GM23248 (cell line): ENCODE measurements at regions not wholly inside any gene's neighbourhood (a gene's known extent, or its start where the extent isn't known, plus 50 kb on each side); places are given as distances from the start of the nearest gene placed in this dataset.

Source experiments
- DNase-seq: peaks from one replicate; pipeline ENCODE4 v3.0.0-alpha.2; 2015
- H2AFZ ChIP-seq: fragments of 200-600 bp; sonication (generic); 2 replicates; pipeline ENCODE4 v1.6.1; 2016; ENCODE audit warnings: antibody characterized with exemption
- H3F3A ChIP-seq: fragments of 200-600 bp; sonication (generic); 2 replicates; pipeline ENCODE4 v1.6.1; 2016; ENCODE audit warnings: mild to moderate bottlenecking, antibody characterized with exemption, mixed run types; ENCODE audit not compliant: insufficient read depth
- H3K27ac ChIP-seq: fragments of 200-600 bp; sonication (generic); 2 replicates; pipeline ENCODE4 v1.5.1; 2016; ENCODE audit warnings: mild to moderate bottlenecking
- H3K27me3 ChIP-seq: fragments of 200-600 bp; sonication (generic); replicated peaks from 2 replicates; pipeline ENCODE4 v1.6.1; 2016; ENCODE audit warnings: mild to moderate bottlenecking; ENCODE audit not compliant: insufficient read depth
- H3K36me3 ChIP-seq: fragments of 200-600 bp; sonication (generic); 2 replicates; pipeline ENCODE4 v1.6.1; 2016; ENCODE audit warnings: low read depth, mild to moderate bottlenecking
- H3K4me1 ChIP-seq: fragments of 200-600 bp; sonication (generic); 2 replicates; pipeline ENCODE4 v1.6.1; 2016; ENCODE audit warnings: mild to moderate bottlenecking; ENCODE audit not compliant: insufficient read depth
- H3K4me2 ChIP-seq: fragments of 200-600 bp; sonication (generic); one replicate; pipeline ENCODE4 v1.6.1; 2016; ENCODE audit warnings: mild to moderate bottlenecking; ENCODE audit not compliant: unreplicated experiment
- H3K4me3 ChIP-seq: fragments of 200-600 bp; sonication (generic); 2 replicates; pipeline ENCODE4 v1.5.1; 2016; ENCODE audit warnings: mild to moderate bottlenecking
- H3K79me2 ChIP-seq: fragments of 200-600 bp; sonication (generic); 2 replicates; pipeline ENCODE4 v1.6.1; 2016; ENCODE audit warnings: mild to moderate bottlenecking; ENCODE audit not compliant: insufficient read depth
- H3K9ac ChIP-seq: fragments of 200-600 bp; sonication (generic); 2 replicates; pipeline ENCODE4 v1.6.1; 2016; ENCODE audit warnings: mild to moderate bottlenecking
- H3K9me2 ChIP-seq: fragments of 200-600 bp; sonication (generic); 2 replicates; pipeline ENCODE4 v1.6.1; 2016; ENCODE audit warnings: mixed run types, mild to moderate bottlenecking, moderate library complexity; ENCODE audit not compliant: insufficient read depth
- H3K9me3 ChIP-seq: fragments of 200-600 bp; sonication (generic); one replicate; pipeline ENCODE4 v1.6.1; 2017; ENCODE audit warnings: low read depth
- H4K20me1 ChIP-seq: fragments of 200-600 bp; sonication (generic); 2 replicates; pipeline ENCODE4 v1.6.0; 2016; ENCODE audit not compliant: insufficient read depth
- EZH2 ChIP-seq: fragments of 200-600 bp; sonication (generic); IDR thresholded peaks from 2 replicates; pipeline ENCODE4 v1.6.1; 2018; ENCODE audit warnings: antibody characterized with exemption, mild to moderate bottlenecking; ENCODE audit not compliant: insufficient read depth, poor library complexity, severe bottlenecking
- EZH2phosphoT487 ChIP-seq: fragments of 200-600 bp; sonication (generic); IDR thresholded peaks from 2 replicates; pipeline ENCODE4 v1.6.1; 2018; ENCODE audit warnings: antibody characterized with exemption, moderate library complexity, mild to moderate bottlenecking, low read depth; ENCODE audit not compliant: insufficient read depth
- WGBS, 2 experiments: methylation state at CpG; one replicate each; pipeline ENCODE4 v1.1.6; 2015 to 2017; ENCODE audit warnings: low lambda C conversion rate in 2 of 2, low coverage in 1 of 2; ENCODE audit errors: missing lambda C conversion rate in 2 of 2; 5-methylcytosine and 5-hydroxymethylcytosine counted together
- in situ Hi-C: fragments of 300-500 bp; cut with MboI; formaldehyde crosslinking; loops from 2 replicates; pipeline ENCODE4 v1.15.0; 2020

DNA sequence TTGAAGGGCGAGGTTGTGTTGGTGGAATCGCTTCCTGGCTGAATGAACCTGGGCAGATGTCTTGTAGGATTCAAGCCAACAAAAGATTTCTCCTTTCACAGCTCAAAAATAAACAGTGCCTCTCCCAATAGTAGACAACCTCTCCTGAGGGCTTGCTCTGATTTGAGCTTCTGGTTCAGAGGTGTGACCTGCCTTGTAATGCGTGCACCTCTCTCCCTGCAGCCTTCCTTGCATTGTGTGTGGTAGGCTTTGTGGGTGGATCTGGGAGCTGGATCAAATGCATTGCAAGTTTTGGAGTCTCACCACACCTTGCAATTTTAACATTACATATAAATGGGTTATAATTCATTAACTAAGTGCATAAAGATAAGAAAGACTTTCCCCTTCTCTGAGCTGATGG lies 96.9 kb upstream of the PTCH1 start:
- no peak for TF ChIP-seq EZH2phosphoT487
- no peak for TF ChIP-seq EZH2
- WGBS, 2 experiments: 67 to 70% methylated on average over 3 of the region's 3 CpGs
- H3K9me2 ChIP-seq: no peaks in the 10 kb centered on the region
- in situ Hi-C loops: no loop called here
- H3K79me2 ChIP-seq: no peaks in the 10 kb centered on the region
- no peaks in the 10 kb centered on the region for H4K20me1 ChIP-seq
- no peak overlapping the region for H3K9ac ChIP-seq
- no peak overlapping the region for H3K4me2 ChIP-seq
- H2AFZ ChIP-seq: no peak overlapping the region
- no peaks in the 10 kb centered on the region for H3K36me3 ChIP-seq
- H3K27me3 ChIP-seq: no peaks in the 10 kb centered on the region
- no peak for DNase-seq
- H3F3A ChIP-seq: no peaks in the 10 kb centered on the region
- H3K27ac ChIP-seq: no peak overlapping the region
- H3K9me3 ChIP-seq: no peaks in the 10 kb centered on the region
- H3K4me3 ChIP-seq: no peak overlapping the region
- no peaks in the 10 kb centered on the region for H3K4me1 ChIP-seq

DNA sequence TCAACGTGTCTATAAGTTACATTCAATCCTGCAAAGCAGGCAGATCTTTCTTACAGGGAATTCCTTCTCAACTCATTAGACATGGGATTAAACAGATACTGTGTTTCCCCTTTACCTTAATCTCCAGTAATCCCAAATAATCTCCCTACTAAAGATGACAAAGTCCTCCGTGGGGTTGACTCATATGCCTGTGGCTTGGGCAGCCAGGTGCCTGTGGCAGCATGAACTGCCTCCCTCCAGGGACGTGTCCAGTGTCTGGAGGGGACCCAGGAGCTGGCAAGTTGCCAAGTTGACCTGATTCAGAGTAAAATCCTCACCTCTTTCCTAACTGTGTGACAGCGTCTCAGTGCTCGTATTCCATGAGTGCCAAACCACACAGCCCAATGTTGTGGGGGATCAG lies 94.6 kb upstream of the PTCH1 start:
- Histone ChIP-seq H3K79me2 (no peaks in the 10 kb centered on the region), H3K4me1 (no peaks in the 10 kb centered on the region), H3K9ac (no peak overlapping the region), H3K9me3 (no peaks in the 10 kb centered on the region), H3K9me2 (no peaks in the 10 kb centered on the region), H3F3A (no peaks in the 10 kb centered on the region), H3K27me3 (no peaks in the 10 kb centered on the region), H2AFZ (no peak overlapping the region), H3K4me3 (no peak overlapping the region), H3K27ac (no peak overlapping the region), H3K36me3 (no peaks in the 10 kb centered on the region), H4K20me1 (no peaks in the 10 kb centered on the region), H3K4me2 (no peak overlapping the region)
- no peak for DNase-seq
- 20 to 23% methylated on average over 5 of the region's 5 CpGs for WGBS, 2 experiments
- TF ChIP-seq EZH2phosphoT487 (no peak), EZH2 (no peak)
- in situ Hi-C loops: no loop called here

DNA sequence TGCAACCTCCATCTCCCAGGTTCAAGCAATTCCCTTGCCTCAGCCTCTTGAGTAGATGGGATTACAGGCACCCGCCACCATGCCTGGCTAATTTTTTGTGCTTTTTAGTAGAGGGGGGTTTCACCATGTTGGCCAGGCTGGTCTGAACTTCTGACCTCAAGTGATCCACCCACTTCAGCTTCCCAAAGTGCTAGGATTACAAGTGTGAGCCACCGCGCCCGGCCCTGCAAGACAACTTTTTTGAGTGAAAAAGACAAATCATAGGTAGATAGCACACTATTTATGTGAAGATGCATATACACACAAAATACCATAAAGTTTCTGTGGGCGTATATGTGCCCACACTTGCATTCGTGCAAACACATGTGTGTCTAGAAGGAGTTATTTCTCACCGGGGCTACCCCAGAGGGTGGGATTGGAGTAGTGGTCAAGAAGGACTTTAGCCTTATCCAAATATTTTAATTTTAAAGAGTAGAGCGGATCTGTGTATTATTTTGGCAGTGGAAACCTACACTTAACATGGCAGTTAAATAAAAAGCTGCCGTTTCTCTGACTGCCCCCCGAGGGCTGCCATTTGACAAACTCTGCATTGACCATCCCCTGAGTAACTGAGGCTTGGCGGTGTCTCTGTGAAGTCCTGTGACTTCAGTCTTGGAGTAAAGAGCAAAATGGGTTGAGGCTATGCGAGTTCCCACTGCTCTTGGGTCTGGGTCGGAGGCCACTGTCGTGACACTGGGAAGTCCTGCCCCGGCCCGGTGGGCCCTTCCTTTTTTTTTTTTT lies 93.4 kb upstream of the PTCH1 start:
- H3K27ac ChIP-seq: no peak overlapping the region
- no peak for TF ChIP-seq EZH2
- no peak for TF ChIP-seq EZH2phosphoT487

DNA sequence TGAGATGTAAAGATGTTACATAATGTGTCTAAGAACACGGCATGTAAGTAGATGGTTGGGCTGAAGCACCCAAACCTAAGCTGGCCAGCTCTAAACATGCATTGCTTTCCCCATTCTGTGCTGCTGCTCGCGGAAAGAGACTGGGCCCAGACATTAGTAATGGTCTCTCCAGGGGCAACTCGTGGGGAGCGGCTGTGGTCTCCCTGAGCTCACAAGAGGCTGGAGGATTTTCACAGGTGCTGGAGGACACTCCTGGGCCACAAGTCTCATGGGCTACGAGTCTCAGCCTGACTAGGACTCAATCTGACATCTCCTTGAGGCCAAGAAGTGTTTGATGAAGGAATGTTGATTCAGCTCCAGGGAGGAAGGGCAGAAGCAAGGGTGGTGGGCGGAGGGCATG lies 92.7 kb upstream of the PTCH1 start:
- Histone ChIP-seq H3K27ac (no peak overlapping the region), H3K4me1 (no peaks in the 10 kb centered on the region), H3K27me3 (no peaks in the 10 kb centered on the region), H4K20me1 (no peaks in the 10 kb centered on the region), H3K9me2 (no peaks in the 10 kb centered on the region), H3K4me3 (no peak overlapping the region), H3K4me2 (no peak overlapping the region), H3K79me2 (no peaks in the 10 kb centered on the region), H3K9ac (no peak overlapping the region), H2AFZ (no peak overlapping the region), H3F3A (no peaks in the 10 kb centered on the region), H3K36me3 (no peaks in the 10 kb centered on the region), H3K9me3 (no peaks in the 10 kb centered on the region)
- no peak for DNase-seq
- TF ChIP-seq EZH2: no peak
- no peak for TF ChIP-seq EZH2phosphoT487
- 58 to 65% methylated on average over 7 of the region's 7 CpGs for WGBS, 2 experiments
- in situ Hi-C loops: no loop called here

More for the DNA sequence above, 93.4 kb upstream of the PTCH1 start:
- no peak overlapping the region for H2AFZ ChIP-seq
- in situ Hi-C loops: no loop called here
- no peak overlapping the region for H3K9ac ChIP-seq
- no peaks in the 10 kb centered on the region for H3K9me3 ChIP-seq
- no peaks in the 10 kb centered on the region for H3F3A ChIP-seq
- no peaks in the 10 kb centered on the region for H3K36me3 ChIP-seq
- no peaks in the 10 kb centered on the region for H4K20me1 ChIP-seq
- H3K79me2 ChIP-seq: no peaks in the 10 kb centered on the region
- no peak for DNase-seq
- no peaks in the 10 kb centered on the region for H3K9me2 ChIP-seq
- H3K4me2 ChIP-seq: no peak overlapping the region
- 69 to 72% methylated on average over 14 to 16 of the region's 16 CpGs for WGBS, 2 experiments
- no peak overlapping the region for H3K4me3 ChIP-seq
- no peaks in the 10 kb centered on the region for H3K4me1 ChIP-seq
- no peaks in the 10 kb centered on the region for H3K27me3 ChIP-seq
